SK-N-SH treated with all-trans-retinoic acid at 6 μM for 48 hours (cell line): ENCODE measurements at regions not wholly inside any gene's neighbourhood (a gene's known extent, or its start where the extent isn't known, plus 50 kb on each side); places are given as distances from the start of the nearest gene placed in this dataset.

Experiments
- ATAC-seq: fragments of 200-7000 bp; cut with Tn5 transposase; 3 replicates; pipeline ENCODE4 v1.9.1; 2020; ENCODE audit warnings: mild to moderate bottlenecking, moderate library complexity
- BACH2 ChIP-seq: fragments of 250-450 bp; sonication (Bioruptor Pico); IDR thresholded peaks from 2 replicates; pipeline ENCODE4 v1.9.0; 2021; ENCODE audit warnings: mild to moderate bottlenecking, borderline replicate concordance
- CREB5 ChIP-seq: fragments of 250-450 bp; sonication (Bioruptor Pico); IDR thresholded peaks from 2 replicates; pipeline ENCODE4 v1.5.1; 2020; ENCODE audit warnings: low read depth, mild to moderate bottlenecking, moderate library complexity
- CSDC2 ChIP-seq: fragments of 250-450 bp; sonication (Bioruptor Pico); IDR thresholded peaks from 2 replicates; pipeline ENCODE4 v1.5.0; 2020; ENCODE audit warnings: mild to moderate bottlenecking, moderate library complexity
- CSRNP3 ChIP-seq: fragments of 250-450 bp; sonication (Bioruptor Pico); IDR thresholded peaks from 2 replicates; pipeline ENCODE4 v1.5.1; 2021; ENCODE audit warnings: mild to moderate bottlenecking, moderate library complexity
- ESRRG ChIP-seq: fragments of 250-450 bp; sonication (Bioruptor Pico); IDR thresholded peaks from 2 replicates; pipeline ENCODE4 v1.6.1; 2021; ENCODE audit warnings: mild to moderate bottlenecking
- GLIS3 ChIP-seq: fragments of 250-450 bp; sonication (Bioruptor Pico); IDR thresholded peaks from 2 replicates; pipeline ENCODE4 v1.5.0; 2020; ENCODE audit warnings: mild to moderate bottlenecking, moderate library complexity
- ISL1 ChIP-seq: fragments of 250-450 bp; sonication (Bioruptor Pico); IDR thresholded peaks from 2 replicates; pipeline ENCODE4 v2.1.2; 2022; ENCODE audit warnings: mild to moderate bottlenecking, moderate library complexity
- OSR1 ChIP-seq: fragments of 250-450 bp; sonication (Bioruptor Pico); IDR thresholded peaks from 2 replicates; pipeline ENCODE4 v1.8.0; 2022; ENCODE audit warnings: moderate library complexity, mild to moderate bottlenecking, inconsistent platforms
- POU6F1 ChIP-seq: fragments of 250-450 bp; sonication (Bioruptor Pico); IDR thresholded peaks from 2 replicates; pipeline ENCODE4 v1.8.0; 2021; ENCODE audit warnings: low read depth, mild to moderate bottlenecking, moderate library complexity, borderline replicate concordance
- PPARA ChIP-seq: fragments of 250-450 bp; sonication (Bioruptor Pico); IDR thresholded peaks from 2 replicates; pipeline ENCODE4 v1.5.0; 2020; ENCODE audit warnings: mild to moderate bottlenecking, borderline replicate concordance
- RARB ChIP-seq: fragments of 250-450 bp; sonication (Bioruptor Pico); IDR thresholded peaks from 2 replicates; pipeline ENCODE4 v1.8.0; 2021; ENCODE audit warnings: mild to moderate bottlenecking, moderate library complexity
- SNAI2 ChIP-seq: fragments of 250-450 bp; sonication (Bioruptor Pico); IDR thresholded peaks from 2 replicates; pipeline ENCODE4 v1.5.0; 2020; ENCODE audit warnings: mild to moderate bottlenecking, moderate library complexity
- TCF4 ChIP-seq: fragments of 250-450 bp; sonication (Bioruptor Pico); IDR thresholded peaks from 2 replicates; pipeline ENCODE4 v1.8.0; 2021; ENCODE audit warnings: mild to moderate bottlenecking, moderate library complexity, borderline replicate concordance
- TOX ChIP-seq: fragments of 250-450 bp; sonication (Bioruptor Pico); IDR thresholded peaks from 2 replicates; pipeline ENCODE4 v1.8.0; 2021; ENCODE audit warnings: mild to moderate bottlenecking, moderate library complexity, borderline replicate concordance
- TSHZ2 ChIP-seq: fragments of 250-450 bp; sonication (Bioruptor Pico); IDR thresholded peaks from 2 replicates; pipeline ENCODE4 v1.5.0; 2020; ENCODE audit warnings: mild to moderate bottlenecking, moderate library complexity
- ZC3H10 ChIP-seq: fragments of 250-450 bp; sonication (Bioruptor Pico); IDR thresholded peaks from 2 replicates; pipeline ENCODE4 v1.5.1; 2021; ENCODE audit warnings: mild to moderate bottlenecking, moderate library complexity
- ZFP3 ChIP-seq: fragments of 250-450 bp; sonication (Bioruptor Pico); IDR thresholded peaks from 2 replicates; pipeline ENCODE4 v1.5.0; 2020; ENCODE audit warnings: mild to moderate bottlenecking, moderate library complexity
- ZFP30 ChIP-seq: fragments of 450-650 bp; formaldehyde crosslinking; IDR thresholded peaks from 2 replicates; pipeline ENCODE4 v1.5.0; 2022; ENCODE audit warnings: mild to moderate bottlenecking, moderate library complexity
- ZNF70 ChIP-seq: fragments of 450-650 bp; formaldehyde crosslinking; IDR thresholded peaks from 2 replicates; pipeline ENCODE4 v1.5.0; 2020; ENCODE audit warnings: mild to moderate bottlenecking, moderate library complexity
- ZNF8 ChIP-seq: fragments of 450-650 bp; formaldehyde crosslinking; IDR thresholded peaks from 2 replicates; pipeline ENCODE4 v1.5.0; 2020; ENCODE audit warnings: mild to moderate bottlenecking, moderate library complexity
- TF ChIP-seq, protein P1 (sequence below): fragments of 250-450 bp; sonication (Bioruptor Pico); IDR thresholded peaks from 2 replicates; pipeline ENCODE4 v1.8.0; 2020; ENCODE audit warnings: mild to moderate bottlenecking, moderate library complexity, borderline replicate concordance

DNA sequence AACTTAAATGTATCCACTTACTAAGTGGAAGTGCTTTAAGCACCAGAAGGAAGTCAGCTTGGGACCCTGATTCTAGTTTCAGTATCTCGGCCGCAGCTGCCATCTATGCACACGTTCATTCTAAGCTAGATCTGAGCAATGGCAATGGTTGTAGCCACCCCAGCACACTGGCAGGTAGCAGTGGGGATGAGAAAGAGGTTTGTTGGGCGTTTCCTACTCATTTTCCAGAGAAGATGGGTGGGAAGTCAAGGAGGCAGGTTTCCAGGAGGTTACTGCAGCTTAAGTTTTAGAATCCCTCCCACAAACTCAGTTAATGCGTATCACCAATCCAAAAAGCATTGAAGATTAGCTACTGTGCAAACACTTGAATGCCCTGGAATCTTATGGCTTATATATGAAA lies 114.2 kb upstream of the TSC22D1 start:
- no peak for ATAC-seq
- TF ChIP-seq, protein P1, sequence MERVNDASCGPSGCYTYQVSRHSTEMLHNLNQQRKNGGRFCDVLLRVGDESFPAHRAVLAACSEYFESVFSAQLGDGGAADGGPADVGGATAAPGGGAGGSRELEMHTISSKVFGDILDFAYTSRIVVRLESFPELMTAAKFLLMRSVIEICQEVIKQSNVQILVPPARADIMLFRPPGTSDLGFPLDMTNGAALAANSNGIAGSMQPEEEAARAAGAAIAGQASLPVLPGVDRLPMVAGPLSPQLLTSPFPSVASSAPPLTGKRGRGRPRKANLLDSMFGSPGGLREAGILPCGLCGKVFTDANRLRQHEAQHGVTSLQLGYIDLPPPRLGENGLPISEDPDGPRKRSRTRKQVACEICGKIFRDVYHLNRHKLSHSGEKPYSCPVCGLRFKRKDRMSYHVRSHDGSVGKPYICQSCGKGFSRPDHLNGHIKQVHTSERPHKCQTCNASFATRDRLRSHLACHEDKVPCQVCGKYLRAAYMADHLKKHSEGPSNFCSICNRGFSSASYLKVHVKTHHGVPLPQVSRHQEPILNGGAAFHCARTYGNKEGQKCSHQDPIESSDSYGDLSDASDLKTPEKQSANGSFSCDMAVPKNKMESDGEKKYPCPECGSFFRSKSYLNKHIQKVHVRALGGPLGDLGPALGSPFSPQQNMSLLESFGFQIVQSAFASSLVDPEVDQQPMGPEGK (CRISPR knock-in tag) = no peak
- TF ChIP-seq ESRRG (CRISPR knock-in tag) (no peak), ISL1 (CRISPR knock-in tag) (no peak), CSDC2 (CRISPR knock-in tag) (no peak), POU6F1 (no peak), TCF4 (no peak), BACH2 (no peak), GLIS3 (no peak)

DNA sequence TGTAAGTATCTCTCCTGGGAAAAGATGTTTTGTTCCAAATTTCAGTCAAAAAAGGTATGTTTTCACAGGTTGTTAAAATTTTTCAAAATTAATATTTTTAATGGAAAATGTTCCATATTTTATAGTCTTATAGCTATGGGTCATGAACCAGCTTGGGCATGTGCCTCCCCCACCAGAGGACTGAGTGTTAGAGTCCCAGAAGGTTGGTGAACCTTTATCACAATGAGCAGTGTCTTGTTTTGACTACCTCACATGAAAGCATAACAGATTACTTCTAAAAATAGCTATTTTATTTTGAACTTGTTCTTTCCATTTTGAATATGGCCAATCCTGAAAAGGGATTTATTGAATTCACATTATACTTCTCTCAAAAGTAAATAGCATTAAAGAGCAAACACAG lies 112.5 kb upstream of the TSC22D1 start:
- no peak for TF ChIP-seq TCF4
- TF ChIP-seq RARB (CRISPR knock-in tag) = no peak
- TF ChIP-seq SNAI2 (CRISPR knock-in tag) = no peak
- no peak for TF ChIP-seq ESRRG (CRISPR knock-in tag)
- TF ChIP-seq ZFP30 = no peak
- no peak for ATAC-seq

GRCh38 chr13:44686531-44686934 lies 110.4 kb upstream of the TSC22D1 start:
- TF ChIP-seq ZFP30 (no peak), CSRNP3 (CRISPR knock-in tag) (no peak), ZFP3 (CRISPR knock-in tag) (no peak), SNAI2 (CRISPR knock-in tag) (no peak), ESRRG (CRISPR knock-in tag) (no peak), ZNF70 (no peak), RARB (CRISPR knock-in tag) (no peak), TCF4 (no peak), CSDC2 (CRISPR knock-in tag) (no peak), ISL1 (CRISPR knock-in tag) (no peak), TSHZ2 (no peak), ZC3H10 (no peak), GLIS3 (no peak), TOX (CRISPR knock-in tag) (no peak), CREB5 (CRISPR knock-in tag) (no peak), POU6F1 (no peak), PPARA (CRISPR knock-in tag) (no peak), ZNF8 (CRISPR knock-in tag) (no peak), OSR1 (CRISPR knock-in tag) (no peak)
- TF ChIP-seq, protein P1 (CRISPR knock-in tag) = no peak
- no peak for ATAC-seq
